ENCODE measurements at regions not wholly inside any gene's neighbourhood (a gene's known extent, or its start where the extent isn't known, plus 50 kb on each side); places are given as distances from the start of the nearest gene placed in this dataset.

DNA sequence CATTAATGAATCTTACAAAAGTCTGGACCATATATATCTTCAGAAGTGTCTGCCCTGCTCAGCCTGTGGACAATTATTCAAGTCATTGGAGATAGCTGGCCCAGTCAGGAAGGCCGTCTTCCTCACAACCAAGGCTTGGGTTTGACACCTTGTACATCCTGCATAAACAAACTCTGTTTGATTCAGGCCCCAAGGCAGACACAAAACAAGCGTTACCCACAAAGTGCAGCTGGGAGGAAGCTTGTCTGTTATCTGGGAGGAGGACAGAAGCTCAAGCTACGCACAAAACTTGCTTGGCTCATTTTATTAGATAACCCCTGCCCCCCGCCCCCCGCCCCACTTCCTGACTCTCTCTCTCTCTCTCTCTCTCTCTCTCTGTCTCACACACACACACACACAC is 166.9 kb upstream of the WDR11 start:
- TF ChIP-seq, protein P1, sequence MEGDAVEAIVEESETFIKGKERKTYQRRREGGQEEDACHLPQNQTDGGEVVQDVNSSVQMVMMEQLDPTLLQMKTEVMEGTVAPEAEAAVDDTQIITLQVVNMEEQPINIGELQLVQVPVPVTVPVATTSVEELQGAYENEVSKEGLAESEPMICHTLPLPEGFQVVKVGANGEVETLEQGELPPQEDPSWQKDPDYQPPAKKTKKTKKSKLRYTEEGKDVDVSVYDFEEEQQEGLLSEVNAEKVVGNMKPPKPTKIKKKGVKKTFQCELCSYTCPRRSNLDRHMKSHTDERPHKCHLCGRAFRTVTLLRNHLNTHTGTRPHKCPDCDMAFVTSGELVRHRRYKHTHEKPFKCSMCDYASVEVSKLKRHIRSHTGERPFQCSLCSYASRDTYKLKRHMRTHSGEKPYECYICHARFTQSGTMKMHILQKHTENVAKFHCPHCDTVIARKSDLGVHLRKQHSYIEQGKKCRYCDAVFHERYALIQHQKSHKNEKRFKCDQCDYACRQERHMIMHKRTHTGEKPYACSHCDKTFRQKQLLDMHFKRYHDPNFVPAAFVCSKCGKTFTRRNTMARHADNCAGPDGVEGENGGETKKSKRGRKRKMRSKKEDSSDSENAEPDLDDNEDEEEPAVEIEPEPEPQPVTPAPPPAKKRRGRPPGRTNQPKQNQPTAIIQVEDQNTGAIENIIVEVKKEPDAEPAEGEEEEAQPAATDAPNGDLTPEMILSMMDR (IDR thresholded peaks at IDR 0.05), result no peak
- TF ChIP-seq ZFX (IDR thresholded peaks at IDR 0.05; ENCODE audit: borderline replicate concordance), result no peak
